KMS-11 (cell line): ENCODE measurements at regions not wholly inside any gene's neighbourhood (a gene's known extent, or its start where the extent isn't known, plus 50 kb on each side); places are given as distances from the start of the nearest gene placed in this dataset.

Source experiments
- H2AFZ ChIP-seq: fragments of 200-600 bp; sonication (generic); 2 replicates; pipeline ENCODE4 v1.6.1; 2016; ENCODE audit warnings: antibody characterized with exemption, mixed run types, low read depth
- H3K27ac ChIP-seq: fragments of 200-600 bp; sonication (generic); 2 replicates; pipeline ENCODE4 v1.6.1; 2016; ENCODE audit warnings: mild to moderate bottlenecking, mixed run types
- H3K27me3 ChIP-seq: fragments of 200-600 bp; sonication (generic); 2 replicates; pipeline ENCODE4 v1.6.1; 2017; ENCODE audit warnings: mild to moderate bottlenecking, low read depth, mixed run types, moderate library complexity; ENCODE audit not compliant: insufficient read depth
- H3K36me3 ChIP-seq: fragments of 200-600 bp; sonication (generic); 2 replicates; pipeline ENCODE4 v1.6.1; 2017; ENCODE audit warnings: mild to moderate bottlenecking, mixed run types; ENCODE audit not compliant: insufficient read depth
- H3K4me1 ChIP-seq: fragments of 200-600 bp; sonication (generic); 2 replicates; pipeline ENCODE4 v1.6.1; 2016; ENCODE audit warnings: mild to moderate bottlenecking, low read depth, mixed run types; ENCODE audit not compliant: poor library complexity, severe bottlenecking
- H3K4me2 ChIP-seq: fragments of 200-600 bp; sonication (generic); 2 replicates; pipeline ENCODE4 v1.7.0; 2016; ENCODE audit warnings: mild to moderate bottlenecking, mixed run types
- H3K4me3 ChIP-seq: fragments of 200-600 bp; sonication (generic); IDR thresholded peaks from 2 replicates; pipeline ENCODE4 v1.6.1; 2017; ENCODE audit warnings: low read depth, low read length, mixed read lengths; ENCODE audit not compliant: insufficient read depth
- H3K79me2 ChIP-seq: fragments of 200-600 bp; sonication (generic); 2 replicates; pipeline ENCODE4 v1.6.1; 2016; ENCODE audit warnings: low read depth, mixed run types; ENCODE audit not compliant: insufficient read depth
- H3K9ac ChIP-seq: fragments of 200-600 bp; sonication (generic); 2 replicates; pipeline ENCODE4 v1.6.1; 2016; ENCODE audit warnings: mild to moderate bottlenecking, mixed run types
- H4K20me1 ChIP-seq: fragments of 200-600 bp; sonication (generic); 2 replicates; pipeline ENCODE4 v1.6.1; 2016; ENCODE audit warnings: mild to moderate bottlenecking, mixed run types; ENCODE audit not compliant: insufficient read depth
- TF ChIP-seq, protein P1 (sequence below): fragments of 200-600 bp; sonication (generic); conservative IDR thresholded peaks from 2 replicates; pipeline ENCODE4 v1.6.1; 2017; ENCODE audit warnings: low read depth, mild to moderate bottlenecking, antibody characterized with exemption, low read length, moderate library complexity, mixed read lengths

DNA sequence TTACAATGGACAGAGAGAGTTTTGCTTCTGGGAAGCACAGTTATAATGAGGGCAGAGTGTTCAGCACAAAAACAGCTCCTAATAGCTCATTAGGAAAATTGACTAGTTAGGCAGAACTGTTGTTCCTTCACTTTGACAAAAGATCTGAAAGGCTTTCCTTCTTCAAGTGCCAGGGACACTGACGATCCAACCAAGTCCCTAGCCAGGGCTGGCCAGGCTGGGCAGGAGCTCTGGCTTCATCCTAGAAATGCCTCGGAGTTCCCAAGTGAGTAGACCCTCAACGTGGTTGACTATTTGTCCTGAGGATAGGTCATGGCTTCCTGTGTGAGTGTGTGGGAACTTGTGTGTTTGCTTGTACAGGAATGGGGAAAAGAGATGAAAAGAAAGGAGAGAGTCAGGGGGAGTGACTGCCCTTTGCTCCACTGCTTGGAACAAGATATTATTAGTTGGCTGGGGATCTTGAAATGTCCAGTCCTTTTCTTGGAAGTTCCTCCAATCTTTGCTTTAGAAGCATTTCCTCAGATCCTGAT is 617.9 kb downstream of the NTRK3 start:
- H3K36me3 ChIP-seq = no peaks in the 10 kb centered on the region
- TF ChIP-seq, protein P1, sequence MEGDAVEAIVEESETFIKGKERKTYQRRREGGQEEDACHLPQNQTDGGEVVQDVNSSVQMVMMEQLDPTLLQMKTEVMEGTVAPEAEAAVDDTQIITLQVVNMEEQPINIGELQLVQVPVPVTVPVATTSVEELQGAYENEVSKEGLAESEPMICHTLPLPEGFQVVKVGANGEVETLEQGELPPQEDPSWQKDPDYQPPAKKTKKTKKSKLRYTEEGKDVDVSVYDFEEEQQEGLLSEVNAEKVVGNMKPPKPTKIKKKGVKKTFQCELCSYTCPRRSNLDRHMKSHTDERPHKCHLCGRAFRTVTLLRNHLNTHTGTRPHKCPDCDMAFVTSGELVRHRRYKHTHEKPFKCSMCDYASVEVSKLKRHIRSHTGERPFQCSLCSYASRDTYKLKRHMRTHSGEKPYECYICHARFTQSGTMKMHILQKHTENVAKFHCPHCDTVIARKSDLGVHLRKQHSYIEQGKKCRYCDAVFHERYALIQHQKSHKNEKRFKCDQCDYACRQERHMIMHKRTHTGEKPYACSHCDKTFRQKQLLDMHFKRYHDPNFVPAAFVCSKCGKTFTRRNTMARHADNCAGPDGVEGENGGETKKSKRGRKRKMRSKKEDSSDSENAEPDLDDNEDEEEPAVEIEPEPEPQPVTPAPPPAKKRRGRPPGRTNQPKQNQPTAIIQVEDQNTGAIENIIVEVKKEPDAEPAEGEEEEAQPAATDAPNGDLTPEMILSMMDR = no peak
- no peaks in the 10 kb centered on the region for H3K27me3 ChIP-seq
- H4K20me1 ChIP-seq = no peaks in the 10 kb centered on the region
- no peak overlapping the region for H3K4me3 ChIP-seq
- H3K27ac ChIP-seq = no peak overlapping the region
- no peaks in the 10 kb centered on the region for H3K79me2 ChIP-seq
- no peaks in the 10 kb centered on the region for H3K4me1 ChIP-seq
- H3K9ac ChIP-seq = no peak overlapping the region
- no peak overlapping the region for H2AFZ ChIP-seq
- H3K4me2 ChIP-seq = no peak overlapping the region

DNA sequence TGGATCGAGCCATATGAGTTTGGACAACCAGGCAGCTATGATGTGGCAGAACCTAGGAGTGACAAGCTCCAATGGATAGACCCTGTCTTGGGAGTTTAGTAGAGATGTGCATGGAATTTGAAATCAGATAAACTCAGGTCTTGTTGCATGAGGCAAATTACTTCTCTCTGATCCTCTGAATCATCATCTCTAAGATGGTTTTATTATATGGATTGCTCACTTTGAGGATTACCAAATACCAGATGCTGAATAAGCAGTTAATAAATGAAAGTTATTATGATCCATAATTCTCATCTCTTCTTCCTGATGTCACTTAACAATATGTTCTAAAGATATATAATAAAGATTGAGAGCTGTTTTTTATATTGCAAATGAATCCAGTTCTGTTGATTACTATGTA is 622.2 kb downstream of the NTRK3 start:
- Histone ChIP-seq H3K36me3 (no peaks in the 10 kb centered on the region), H3K9ac (no peak overlapping the region), H3K27me3 (no peaks in the 10 kb centered on the region), H3K4me3 (no peak overlapping the region), H2AFZ (no peak overlapping the region), H4K20me1 (no peaks in the 10 kb centered on the region), H3K27ac (no peak overlapping the region), H3K4me1 (no peaks in the 10 kb centered on the region), H3K4me2 (no peak overlapping the region), H3K79me2 (no peaks in the 10 kb centered on the region)
- TF ChIP-seq, protein P1 = no peak

DNA sequence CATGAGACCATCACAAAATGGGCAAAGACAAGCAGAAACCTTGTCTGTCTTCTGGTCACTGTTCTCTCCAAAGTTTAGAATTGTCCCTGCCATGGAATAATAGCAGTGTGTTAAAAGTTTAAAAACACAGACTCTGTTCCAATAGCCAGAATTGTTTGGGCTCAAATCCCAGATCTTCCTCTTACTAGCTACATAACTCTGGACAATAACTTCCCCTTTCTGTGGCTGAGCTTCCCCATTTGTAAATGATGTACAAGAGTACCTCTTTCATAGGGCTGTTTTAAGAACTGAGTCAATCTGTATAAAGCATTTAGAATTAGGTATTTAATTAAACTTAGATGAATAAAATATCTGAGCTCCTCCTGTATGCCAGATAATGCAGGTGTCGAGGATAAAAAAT is 623.0 kb downstream of the NTRK3 start:
- H2AFZ ChIP-seq = no peak overlapping the region
- no peak overlapping the region for H3K27ac ChIP-seq
- H4K20me1 ChIP-seq = no peaks in the 10 kb centered on the region
- TF ChIP-seq, protein P1 = no peak
- no peaks in the 10 kb centered on the region for H3K27me3 ChIP-seq
- no peak overlapping the region for H3K4me3 ChIP-seq
- H3K9ac ChIP-seq = no peak overlapping the region
- H3K4me1 ChIP-seq = no peaks in the 10 kb centered on the region
- H3K79me2 ChIP-seq = no peaks in the 10 kb centered on the region
- H3K4me2 ChIP-seq = no peak overlapping the region
- H3K36me3 ChIP-seq = no peaks in the 10 kb centered on the region

DNA sequence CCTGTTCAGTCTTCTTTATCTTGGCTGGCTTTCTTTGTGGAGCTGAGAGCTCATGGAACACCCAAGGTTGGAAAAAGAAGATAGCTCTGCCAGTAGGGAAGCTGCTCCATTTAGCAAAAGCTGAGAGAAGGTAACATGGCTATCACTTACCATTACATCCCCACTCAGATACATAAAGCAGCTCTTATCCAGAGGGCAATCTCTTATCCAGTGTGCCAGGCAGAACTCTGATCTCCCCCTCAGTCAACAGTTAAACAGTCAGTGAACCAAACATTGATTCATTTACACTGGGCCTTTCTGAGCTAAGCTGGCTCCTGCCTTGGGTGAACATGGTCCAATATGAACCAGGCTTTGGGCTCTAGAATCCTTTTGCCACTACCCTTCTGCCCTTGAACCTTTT is 624.2 kb downstream of the NTRK3 start:
- Histone ChIP-seq H3K27ac (no peak overlapping the region), H3K79me2 (no peaks in the 10 kb centered on the region), H3K4me2 (no peak overlapping the region), H3K36me3 (no peaks in the 10 kb centered on the region), H4K20me1 (no peaks in the 10 kb centered on the region), H3K27me3 (no peaks in the 10 kb centered on the region), H3K4me3 (no peak overlapping the region), H2AFZ (no peak overlapping the region), H3K4me1 (no peaks in the 10 kb centered on the region), H3K9ac (no peak overlapping the region)
- TF ChIP-seq, protein P1 = no peak

DNA sequence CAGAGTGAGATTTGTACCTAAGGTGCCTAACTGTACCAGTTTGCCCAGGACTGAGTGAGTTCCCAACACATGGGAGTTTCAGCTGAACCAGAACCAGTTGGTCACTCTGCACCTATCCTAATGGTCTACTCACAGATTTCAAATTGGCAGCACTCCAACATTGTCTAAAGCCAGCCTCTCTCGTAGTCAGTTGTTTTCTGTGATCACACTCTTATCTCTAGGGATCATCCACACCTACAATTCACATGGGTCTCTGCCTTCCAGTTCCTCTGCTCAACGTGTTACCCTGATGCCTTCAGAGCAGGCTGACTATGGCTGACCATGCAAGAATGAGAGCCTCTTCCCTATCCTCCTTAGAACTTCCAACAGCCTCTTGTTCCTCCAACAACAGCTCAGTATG is 624.8 kb downstream of the NTRK3 start:
- Histone ChIP-seq H3K27ac (no peak overlapping the region), H3K4me3 (no peak overlapping the region), H3K36me3 (no peaks in the 10 kb centered on the region), H4K20me1 (no peaks in the 10 kb centered on the region), H3K27me3 (no peaks in the 10 kb centered on the region), H3K4me2 (no peak overlapping the region), H3K9ac (no peak overlapping the region), H3K79me2 (no peaks in the 10 kb centered on the region), H3K4me1 (no peaks in the 10 kb centered on the region), H2AFZ (no peak overlapping the region)
- TF ChIP-seq, protein P1 = no peak
